Activated naive CD4-positive, alpha-beta T cell treated with Interleukin-2 at 50 U/mL for 16 hours (primary cell): ENCODE measurements at regions not wholly inside any gene's neighbourhood (a gene's known extent, or its start where the extent isn't known, plus 50 kb on each side); places are given as distances from the start of the nearest gene placed in this dataset.
"Not testable (repeated sequence)": the region's sequence is repeated elsewhere in the genome, so short reads cannot be mapped to it uniquely, and the experiment has no call there.

ENCODE experiments used
- DNase-seq: peaks from one replicate; pipeline ENCODE4 v3.0.0-alpha.2; 2020

GRCh38 chr5:92371171-92371888 lies 988.2 kb upstream of the ARRDC3 start:
- DNase-seq = no peak

GRCh38 chr5:92370032-92370431 lies 986.9 kb upstream of the ARRDC3 start:
- DNase-seq = no peak

GRCh38 chr5:92369587-92369986 lies 986.5 kb upstream of the ARRDC3 start:
- no peak for DNase-seq

GRCh38 chr5:92364986-92365550 lies 982.0 kb upstream of the ARRDC3 start:
- DNase-seq = no peak

GRCh38 chr5:92353107-92354030 lies 970.3 kb upstream of the ARRDC3 start:
- no peak for DNase-seq

GRCh38 chr5:92337772-92338234 lies 954.7 kb upstream of the ARRDC3 start:
- no peak for DNase-seq

- no peak for DNase-seq
Observed at GRCh38 chr5:92332039-92332438, 948.9 kb upstream of the ARRDC3 start.

- no peak for DNase-seq
Observed at GRCh38 chr5:92330365-92330764, 947.2 kb upstream of the ARRDC3 start.

GRCh38 chr5:92329759-92330158 lies 946.6 kb upstream of the ARRDC3 start:
- DNase-seq = no peak

GRCh38 chr5:92328584-92329259 lies 945.6 kb upstream of the ARRDC3 start:
- DNase-seq = no peak

GRCh38 chr5:92320446-92320845 lies 937.3 kb upstream of the ARRDC3 start:
- no peak for DNase-seq

- DNase-seq = no peak
Observed at GRCh38 chr5:92313385-92313784, 930.3 kb upstream of the ARRDC3 start.

- DNase-seq = no peak
Observed at GRCh38 chr5:92309336-92309991, 926.3 kb upstream of the ARRDC3 start.

GRCh38 chr5:92308679-92309078 lies 925.6 kb upstream of the ARRDC3 start:
- DNase-seq = no peak

- DNase-seq = not testable (repeated sequence)
Observed at GRCh38 chr5:92302356-92302755, 919.2 kb upstream of the ARRDC3 start.

GRCh38 chr5:92283521-92283920 lies 900.4 kb upstream of the ARRDC3 start:
- no peak for DNase-seq

- DNase-seq = not testable (repeated sequence)
Observed at GRCh38 chr5:92271750-92272149, 888.6 kb upstream of the ARRDC3 start.

GRCh38 chr5:92268343-92268742 lies 885.2 kb upstream of the ARRDC3 start:
- no peak for DNase-seq

- DNase-seq = no peak
Observed at GRCh38 chr5:92267830-92268229, 884.7 kb upstream of the ARRDC3 start.

GRCh38 chr5:92265804-92266203 lies 882.7 kb upstream of the ARRDC3 start:
- DNase-seq = no peak

GRCh38 chr5:92255605-92256004 lies 872.5 kb upstream of the ARRDC3 start:
- not testable (repeated sequence) for DNase-seq

GRCh38 chr5:92248518-92248917 lies 865.4 kb upstream of the ARRDC3 start:
- no peak for DNase-seq
